WTC11 (cell line): ENCODE measurements at regions not wholly inside any gene's neighbourhood (a gene's known extent, or its start where the extent isn't known, plus 50 kb on each side); places are given as distances from the start of the nearest gene placed in this dataset.

ENCODE experiments used
- ATAC-seq: fragments of 200-7000 bp; cut with Tn5 transposase; 2 replicates; pipeline ENCODE4 v1.10.0; 2021; ENCODE audit warnings: mild to moderate bottlenecking, moderate library complexity
- CTCF ChIA-PET: fragments of 300-600 bp; sonication (Branson Sonifier 250); formaldehyde crosslinking; loops from one replicate; lab custom pipeline; 2021; ENCODE audit warnings: antibody characterized with exemption; lab: Charles Lee
- POLR2A ChIA-PET: fragments of 350-600 bp; sonication (Branson Sonifier 250); formaldehyde crosslinking; loops from one replicate; lab custom pipeline; 2021; ENCODE audit warnings: antibody characterized with exemption; lab: Charles Lee
- DNase-seq: peaks from one replicate; pipeline ENCODE4 v3.0.0; 2021; ENCODE audit warnings: low spot score
- H3K27ac Mint-ChIP-seq: 2 replicates; pipeline ENCODE4 v1.8.0; 2021; ENCODE audit warnings: mixed read lengths
- H3K27me3 Mint-ChIP-seq: 2 replicates; pipeline ENCODE4 v1.8.0; 2021; ENCODE audit warnings: low read depth, mild to moderate bottlenecking, moderate library complexity, mixed read lengths
- H3K36me3 Mint-ChIP-seq: 2 replicates; pipeline ENCODE4 v1.8.0; 2021; ENCODE audit warnings: mixed read lengths
- H3K4me1 Mint-ChIP-seq: 2 replicates; pipeline ENCODE4 v1.8.0; 2022; ENCODE audit warnings: mixed read lengths
- H3K4me3 Mint-ChIP-seq: 2 replicates; pipeline ENCODE4 v1.8.0; 2021; ENCODE audit warnings: mild to moderate bottlenecking, moderate library complexity, mixed read lengths
- H3K9me3 Mint-ChIP-seq: 2 replicates; pipeline ENCODE4 v1.8.0; 2021; ENCODE audit warnings: mixed read lengths
- ATF1 ChIP-seq: sonication (generic); formaldehyde crosslinking; IDR thresholded peaks from 2 replicates; pipeline ENCODE4 v1.8.1; 2023; ENCODE audit warnings: mild to moderate bottlenecking, moderate library complexity, missing genetic modification reagents
- CDX4 ChIP-seq: fragments of 250-450 bp; sonication (Bioruptor Pico); IDR thresholded peaks from 2 replicates; pipeline ENCODE4 v1.9.0; 2021; ENCODE audit warnings: moderate library complexity, mild to moderate bottlenecking, inconsistent platforms, borderline replicate concordance
- CTCF ChIP-seq: fragments of 200-600 bp; IDR thresholded peaks from 2 replicates; pipeline ENCODE4 v1.8.0; 2022; ENCODE audit warnings: antibody characterized with exemption
- ETV6 ChIP-seq: sonication (generic); formaldehyde crosslinking; IDR thresholded peaks from 2 replicates; pipeline ENCODE4 v1.8.1; 2022; ENCODE audit warnings: mild to moderate bottlenecking, missing genetic modification reagents
- GTF2I ChIP-seq: fragments of 250-450 bp; sonication (Bioruptor Pico); conservative IDR thresholded peaks from 2 replicates; pipeline ENCODE4 v1.4.0; 2021; ENCODE audit warnings: mild to moderate bottlenecking
- IRF2 ChIP-seq: sonication (generic); formaldehyde crosslinking; IDR thresholded peaks from 2 replicates; pipeline ENCODE4 v1.8.0; 2022; ENCODE audit warnings: low read depth, missing genetic modification reagents, borderline replicate concordance
- JUN ChIP-seq: sonication (generic); formaldehyde crosslinking; IDR thresholded peaks from 2 replicates; pipeline ENCODE4 v1.8.0; 2023; ENCODE audit warnings: mild to moderate bottlenecking, missing genetic modification reagents
- NFATC4 ChIP-seq: fragments of 250-450 bp; sonication (Bioruptor Pico); IDR thresholded peaks from 2 replicates; pipeline ENCODE4 v1.9.0; 2021; ENCODE audit warnings: mild to moderate bottlenecking
- NR2C2 ChIP-seq: sonication (generic); formaldehyde crosslinking; IDR thresholded peaks from 2 replicates; pipeline ENCODE4 v1.8.0; 2022; ENCODE audit warnings: mild to moderate bottlenecking, missing genetic modification reagents
- PRDM15 ChIP-seq: sonication (generic); formaldehyde crosslinking; IDR thresholded peaks from 2 replicates; pipeline ENCODE4 v1.8.0; 2022; ENCODE audit warnings: missing genetic modification reagents
- PRRX2 ChIP-seq: fragments of 250-450 bp; sonication (Bioruptor Pico); IDR thresholded peaks from 2 replicates; pipeline ENCODE4 v1.8.0; 2021; ENCODE audit warnings: mild to moderate bottlenecking
- STAT6 ChIP-seq: sonication (generic); formaldehyde crosslinking; conservative IDR thresholded peaks from 2 replicates; pipeline ENCODE4 v1.8.1; 2023; ENCODE audit warnings: mild to moderate bottlenecking, low read depth, missing genetic modification reagents, moderate library complexity
- TEAD1 ChIP-seq: sonication (generic); formaldehyde crosslinking; IDR thresholded peaks from 2 replicates; pipeline ENCODE4 v1.8.0; 2022; ENCODE audit warnings: mild to moderate bottlenecking, missing genetic modification reagents
- TEAD4 ChIP-seq: sonication (generic); formaldehyde crosslinking; IDR thresholded peaks from 2 replicates; pipeline ENCODE4 v1.8.0; 2022; ENCODE audit warnings: mild to moderate bottlenecking, missing genetic modification reagents
- ZBTB21 ChIP-seq: sonication (generic); formaldehyde crosslinking; IDR thresholded peaks from 2 replicates; pipeline ENCODE4 v1.8.1; 2023; ENCODE audit warnings: mild to moderate bottlenecking, missing genetic modification reagents, borderline replicate concordance
- ZNF263 ChIP-seq: sonication (generic); formaldehyde crosslinking; IDR thresholded peaks from 2 replicates; pipeline ENCODE4 v1.8.1; 2022; ENCODE audit warnings: low read depth, mild to moderate bottlenecking, moderate library complexity, missing genetic modification reagents
- TF ChIP-seq, protein P1 (sequence below): sonication (generic); formaldehyde crosslinking; conservative IDR thresholded peaks from 2 replicates; pipeline ENCODE4 v1.8.1; 2022; ENCODE audit warnings: mild to moderate bottlenecking, missing genetic modification reagents
- TF ChIP-seq, protein P2 (sequence below): fragments of 250-450 bp; sonication (Bioruptor Pico); IDR thresholded peaks from 2 replicates; pipeline ENCODE4 v1.9.0; 2021; ENCODE audit warnings: mild to moderate bottlenecking
- TF ChIP-seq, protein P3 (sequence below): fragments of 250-450 bp; sonication (Bioruptor Pico); IDR thresholded peaks from 2 replicates; pipeline ENCODE4 v1.9.0; 2021; ENCODE audit warnings: mild to moderate bottlenecking
- TF ChIP-seq, protein P4 (sequence below): sonication (generic); formaldehyde crosslinking; IDR thresholded peaks from 2 replicates; pipeline ENCODE4 v1.8.0; 2022; ENCODE audit warnings: mild to moderate bottlenecking, missing genetic modification reagents

GRCh38 chr4:177228599-177228998 lies 81.1 kb upstream of the NEIL3 start (continued):
- no peak for TF ChIP-seq ZBTB21
- no peak for TF ChIP-seq ATF1 (CRISPR knock-in tag)
- no peak for TF ChIP-seq STAT6
- TF ChIP-seq TEAD4 (CRISPR knock-in tag): no peak
- TF ChIP-seq GTF2I (CRISPR knock-in tag): no peak

DNA sequence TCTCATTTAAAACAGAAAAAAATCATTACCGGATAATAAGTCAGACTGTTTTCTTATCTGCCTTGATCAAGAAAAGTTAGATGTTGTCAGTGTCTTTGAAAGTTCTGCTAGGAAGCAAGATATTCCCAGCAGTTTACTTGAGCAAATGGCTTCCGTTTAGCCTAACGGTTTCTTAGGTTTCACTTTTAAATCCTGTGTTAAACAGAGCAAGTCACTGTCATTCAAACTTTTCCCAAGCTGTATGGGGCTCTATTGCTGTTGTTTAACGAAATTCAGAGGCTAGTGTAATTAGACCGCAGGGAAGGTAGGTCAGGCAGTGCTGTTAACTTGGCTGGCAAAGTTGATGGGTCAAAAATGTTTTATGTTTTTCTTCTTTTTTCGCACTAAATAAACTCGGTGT lies 80.3 kb upstream of the NEIL3 start:
- no peak; the same call in 1 of the 2 replicates for ATAC-seq
- no peak for DNase-seq
- H3K4me1 Mint-ChIP-seq: peaks cover 11% of the 10 kb centered on the region
- peaks cover 7% of the 10 kb centered on the region for H3K9me3 Mint-ChIP-seq
- ChIA-PET CTCF (no interaction called here), POLR2A (no interaction called here)
- H3K4me3 Mint-ChIP-seq: no peak overlapping the region
- no peak overlapping the region for H3K27ac Mint-ChIP-seq
- H3K27me3 Mint-ChIP-seq: no peaks in the 10 kb centered on the region
- peaks cover 2% of the 10 kb centered on the region; the same call in 1 of the 2 replicates for H3K36me3 Mint-ChIP-seq
- TF ChIP-seq, protein P1, sequence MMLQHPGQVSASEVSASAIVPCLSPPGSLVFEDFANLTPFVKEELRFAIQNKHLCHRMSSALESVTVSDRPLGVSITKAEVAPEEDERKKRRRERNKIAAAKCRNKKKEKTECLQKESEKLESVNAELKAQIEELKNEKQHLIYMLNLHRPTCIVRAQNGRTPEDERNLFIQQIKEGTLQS: no peak
- TF ChIP-seq PRDM15 (CRISPR knock-in tag) (no peak), NFATC4 (no peak), NR2C2 (CRISPR knock-in tag) (no peak), CTCF (no peak), TEAD1 (CRISPR knock-in tag) (no peak), ZNF263 (CRISPR knock-in tag) (no peak), CDX4 (CRISPR knock-in tag) (no peak), PRRX2 (CRISPR knock-in tag) (no peak), GTF2I (CRISPR knock-in tag) (no peak), ETV6 (CRISPR knock-in tag) (no peak), JUN (CRISPR knock-in tag) (no peak), IRF2 (CRISPR knock-in tag) (no peak)
- TF ChIP-seq, protein P2, sequence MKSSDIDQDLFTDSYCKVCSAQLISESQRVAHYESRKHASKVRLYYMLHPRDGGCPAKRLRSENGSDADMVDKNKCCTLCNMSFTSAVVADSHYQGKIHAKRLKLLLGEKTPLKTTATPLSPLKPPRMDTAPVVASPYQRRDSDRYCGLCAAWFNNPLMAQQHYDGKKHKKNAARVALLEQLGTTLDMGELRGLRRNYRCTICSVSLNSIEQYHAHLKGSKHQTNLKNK: no peak
- TF ChIP-seq, protein P3, sequence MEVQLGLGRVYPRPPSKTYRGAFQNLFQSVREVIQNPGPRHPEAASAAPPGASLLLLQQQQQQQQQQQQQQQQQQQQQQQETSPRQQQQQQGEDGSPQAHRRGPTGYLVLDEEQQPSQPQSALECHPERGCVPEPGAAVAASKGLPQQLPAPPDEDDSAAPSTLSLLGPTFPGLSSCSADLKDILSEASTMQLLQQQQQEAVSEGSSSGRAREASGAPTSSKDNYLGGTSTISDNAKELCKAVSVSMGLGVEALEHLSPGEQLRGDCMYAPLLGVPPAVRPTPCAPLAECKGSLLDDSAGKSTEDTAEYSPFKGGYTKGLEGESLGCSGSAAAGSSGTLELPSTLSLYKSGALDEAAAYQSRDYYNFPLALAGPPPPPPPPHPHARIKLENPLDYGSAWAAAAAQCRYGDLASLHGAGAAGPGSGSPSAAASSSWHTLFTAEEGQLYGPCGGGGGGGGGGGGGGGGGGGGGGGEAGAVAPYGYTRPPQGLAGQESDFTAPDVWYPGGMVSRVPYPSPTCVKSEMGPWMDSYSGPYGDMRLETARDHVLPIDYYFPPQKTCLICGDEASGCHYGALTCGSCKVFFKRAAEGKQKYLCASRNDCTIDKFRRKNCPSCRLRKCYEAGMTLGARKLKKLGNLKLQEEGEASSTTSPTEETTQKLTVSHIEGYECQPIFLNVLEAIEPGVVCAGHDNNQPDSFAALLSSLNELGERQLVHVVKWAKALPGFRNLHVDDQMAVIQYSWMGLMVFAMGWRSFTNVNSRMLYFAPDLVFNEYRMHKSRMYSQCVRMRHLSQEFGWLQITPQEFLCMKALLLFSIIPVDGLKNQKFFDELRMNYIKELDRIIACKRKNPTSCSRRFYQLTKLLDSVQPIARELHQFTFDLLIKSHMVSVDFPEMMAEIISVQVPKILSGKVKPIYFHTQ: no peak
- TF ChIP-seq, protein P4, sequence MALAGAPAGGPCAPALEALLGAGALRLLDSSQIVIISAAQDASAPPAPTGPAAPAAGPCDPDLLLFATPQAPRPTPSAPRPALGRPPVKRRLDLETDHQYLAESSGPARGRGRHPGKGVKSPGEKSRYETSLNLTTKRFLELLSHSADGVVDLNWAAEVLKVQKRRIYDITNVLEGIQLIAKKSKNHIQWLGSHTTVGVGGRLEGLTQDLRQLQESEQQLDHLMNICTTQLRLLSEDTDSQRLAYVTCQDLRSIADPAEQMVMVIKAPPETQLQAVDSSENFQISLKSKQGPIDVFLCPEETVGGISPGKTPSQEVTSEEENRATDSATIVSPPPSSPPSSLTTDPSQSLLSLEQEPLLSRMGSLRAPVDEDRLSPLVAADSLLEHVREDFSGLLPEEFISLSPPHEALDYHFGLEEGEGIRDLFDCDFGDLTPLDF (CRISPR knock-in tag): no peak
